HCT116 (cell line): ENCODE measurements at regions not wholly inside any gene's neighbourhood (a gene's known extent, or its start where the extent isn't known, plus 50 kb on each side); places are given as distances from the start of the nearest gene placed in this dataset.

Experiments
- ATAC-seq: fragments of 200-7000 bp; cut with Tn5 transposase; 2 replicates; pipeline ENCODE4 v1.9.1; 2020; ENCODE audit warnings: mild to moderate bottlenecking, moderate library complexity
- BruUV-seq: library from RNA; stranded (reverse); fragments of 400-500 nt; replicated peaks from 2 replicates; lab custom pipeline; 2021; lab: Mats Ljungman, UMichigan
- CTCF ChIA-PET: fragments of 300-600 bp; sonication (Branson Sonifier 250); formaldehyde crosslinking; loops from one replicate; lab custom pipeline; 2021; ENCODE audit warnings: antibody characterized with exemption; lab: Charles Lee
- POLR2A ChIA-PET: fragments of 300-600, 350-600 bp; sonication (Branson Sonifier 250); formaldehyde crosslinking; loops from one replicate; lab custom pipeline; 2021; ENCODE audit warnings: antibody characterized with exemption; lab: Charles Lee
- RAD21 ChIA-PET, 2 experiments: fragments of 300-600 bp; sonication (Branson Sonifier 250); formaldehyde crosslinking; loops; one replicate each; lab custom pipeline; 2023; ENCODE audit warnings: low total read pairs in 2 of 2; ENCODE audit not compliant: uncharacterized antibody in 2 of 2, unreplicated experiment in 2 of 2, low non-redundant PET in 1 of 2; lab: Charles Lee
- DNase-seq: peaks from one replicate; pipeline ENCODE4 v3.0.0-alpha.2; 2010; ENCODE audit warnings: low read depth, low spot score
- H2AFZ ChIP-seq: fragments of 200-600 bp; shearing (Covaris generic), sonication (generic); 2 replicates; pipeline ENCODE4 v1.6.1; 2017; ENCODE audit warnings: low read depth, mixed run types, mixed read lengths, antibody characterized with exemption, low read length; ENCODE audit not compliant: poor library complexity, severe bottlenecking
- H3K27ac ChIP-seq: 2 replicates; pipeline ENCODE4 v1.5.1; 2012; ENCODE audit warnings: low read depth, low read length
- H3K27me3 ChIP-seq: fragments of 200-600 bp; sonication (generic); 2 replicates; pipeline ENCODE4 v1.6.1; 2016; ENCODE audit warnings: mixed run types, low read length, mixed read lengths; ENCODE audit not compliant: insufficient read depth
- H3K36me3 ChIP-seq, 2 experiments: fragments of 200-500 bp in 1 of 2; fragments of 200-600 bp in 1 of 2; sonication (Bioruptor generic) in 1 of 2; sonication (generic) in 1 of 2; 2 replicates each; pipeline versions ENCODE4 v1.5.1 to v1.6.1; 2014 to 2016; ENCODE audit warnings: low read length in 2 of 2, inconsistent platforms in 1 of 2, mixed read lengths in 1 of 2, mixed run types in 1 of 2; ENCODE audit not compliant: insufficient read depth in 2 of 2, control insufficient read depth in 1 of 2
- H3K4me1 ChIP-seq, 2 experiments: fragments of 200-600 bp in 1 of 2; sonication (generic) in 1 of 2; 2 replicates each; pipeline versions ENCODE4 v1.5.1 to v1.6.1; 2012 to 2017; ENCODE audit warnings: low read length in 2 of 2, inconsistent platforms in 1 of 2, mild to moderate bottlenecking in 1 of 2, mixed read lengths in 1 of 2, mixed run types in 1 of 2, moderate library complexity in 1 of 2; ENCODE audit not compliant: insufficient read depth in 2 of 2, control insufficient read depth in 1 of 2
- H3K4me2 ChIP-seq: fragments of 200-600 bp; sonication (generic); 2 replicates; pipeline ENCODE4 v1.6.1; 2017; ENCODE audit warnings: mixed run types, low read length, mixed read lengths
- H3K4me3 ChIP-seq, 2 experiments: fragments of 200-600 bp in 1 of 2; sonication (generic) in 1 of 2; replicated peaks in 1 of 2; 2 replicates each; pipeline ENCODE4 v1.5.1; 2011 to 2016; ENCODE audit warnings: low read length in 2 of 2, control low read depth in 1 of 2, low read depth in 1 of 2, mild to moderate bottlenecking in 1 of 2, mixed read lengths in 1 of 2, mixed run types in 1 of 2
- H3K79me2 ChIP-seq: fragments of 200-600 bp; sonication (generic); 2 replicates; pipeline ENCODE4 v1.6.1; 2017; ENCODE audit warnings: mild to moderate bottlenecking, mixed run types, low read length, moderate library complexity, mixed read lengths; ENCODE audit not compliant: insufficient read depth
- H3K9ac ChIP-seq: fragments of 200-600 bp; sonication (generic); 2 replicates; pipeline ENCODE4 v1.6.1; 2016; ENCODE audit warnings: low read length, mixed read lengths
- H3K9me2 ChIP-seq: fragments of 200-600 bp; sonication (generic), shearing (Covaris generic); 2 replicates; pipeline ENCODE4 v1.6.1; 2017; ENCODE audit warnings: mixed run types, mild to moderate bottlenecking, moderate library complexity; ENCODE audit not compliant: insufficient read depth
- H3K9me3 ChIP-seq, 2 experiments: fragments of 200-500 bp in 1 of 2; fragments of 200-600 bp in 1 of 2; sonication (Bioruptor generic) in 1 of 2; sonication (generic) in 1 of 2; 2 replicates each; pipeline ENCODE4 v1.6.1; 2014 to 2017; ENCODE audit warnings: low read length in 2 of 2, mixed read lengths in 2 of 2, inconsistent platforms in 1 of 2, low read depth in 1 of 2, mild to moderate bottlenecking in 1 of 2, mixed run types in 1 of 2, moderate library complexity in 1 of 2; ENCODE audit not compliant: control insufficient read depth in 1 of 2, insufficient read depth in 1 of 2
- H4K20me1 ChIP-seq: fragments of 200-600 bp; sonication (generic), shearing (Covaris generic); 2 replicates; pipeline ENCODE4 v1.6.1; 2017; ENCODE audit warnings: mixed run types, mild to moderate bottlenecking, moderate library complexity; ENCODE audit not compliant: insufficient read depth
- CBX3 ChIP-seq: IDR thresholded peaks from 2 replicates; pipeline ENCODE4 v1.6.1; 2012; ENCODE audit warnings: low read depth
- EGR1 ChIP-seq: IDR thresholded peaks from 2 replicates; pipeline ENCODE4 v1.6.1; 2012; ENCODE audit warnings: low read depth
- POLR2A ChIP-seq: IDR thresholded peaks from 2 replicates; pipeline ENCODE4 v1.7.0; 2011; ENCODE audit warnings: borderline replicate concordance; ENCODE audit not compliant: insufficient read depth, insufficient read length; ENCODE audit errors: extremely low read depth
- RAD21 ChIP-seq: IDR thresholded peaks from 2 replicates; pipeline ENCODE4 v1.6.1; 2012; ENCODE audit warnings: low read depth, mild to moderate bottlenecking
- REST ChIP-seq: IDR thresholded peaks from 2 replicates; pipeline ENCODE4 v1.6.1; 2012; ENCODE audit warnings: low read depth
- SRF ChIP-seq: IDR thresholded peaks from 2 replicates; pipeline ENCODE4 v1.6.1; 2012; ENCODE audit warnings: low read depth
- intact Hi-C: fragments of 100-400 bp; cut with micrococcal nuclease; formaldehyde crosslinking; loops from 2 replicates; pipeline ENCODE4 v1.10.0; 2022

GRCh38 chr10:120710076-120710475 lies 141.1 kb upstream of the WDR11 start (continued):
- TF ChIP-seq REST, result no peak
- TF ChIP-seq EGR1, result no peak
- no peak for TF ChIP-seq SRF
- no peak for TF ChIP-seq POLR2A
- no peak for TF ChIP-seq CBX3

GRCh38 chr10:120711860-120712259 lies 139.3 kb upstream of the WDR11 start:
- H3K4me2 ChIP-seq, result no peak overlapping the region
- RAD21 ChIA-PET, result no interaction called here
- no peak for DNase-seq
- TF ChIP-seq RAD21 (no peak), POLR2A (no peak)
- no peak for ATAC-seq
- H3K79me2 ChIP-seq, result no peaks in the 10 kb centered on the region
- no peak overlapping the region for H3K9ac ChIP-seq
- CTCF ChIA-PET, result no interaction called here
- H3K27ac ChIP-seq, result no peak overlapping the region
- H3K4me1 ChIP-seq, result no peaks in the 10 kb centered on the region
- H3K4me3 ChIP-seq, result no peak overlapping the region
- POLR2A ChIA-PET, result no interaction called here
- no TSS peak for BruUV-seq
- intact Hi-C loops, result no loop called here
- H3K9me3 ChIP-seq, result no peaks in the 10 kb centered on the region
- H3K9me2 ChIP-seq, result no peaks in the 10 kb centered on the region
- H3K36me3 ChIP-seq, result no peaks in the 10 kb centered on the region
- H2AFZ ChIP-seq, result no peak overlapping the region
- no peaks in the 10 kb centered on the region for H4K20me1 ChIP-seq
- peaks cover 67% of the 10 kb centered on the region for H3K27me3 ChIP-seq
